ENCODE measurements at regions not wholly inside any gene's neighbourhood (a gene's known extent, or its start where the extent isn't known, plus 50 kb on each side); places are given as distances from the start of the nearest gene placed in this dataset.

GRCh38 chr2:94758546-94758945 is 112.7 kb upstream of the TEKT4 start:
- TF ChIP-seq CTCF (IDR thresholded peaks at IDR 0.05), result no peak
- TF ChIP-seq POLR2A (IDR thresholded peaks at IDR 0.05), result no peak

All from tibial nerve (tissue), 3 donors.